ENCODE measurements at regions not wholly inside any gene's neighbourhood (a gene's known extent, or its start where the extent isn't known, plus 50 kb on each side); places are given as distances from the start of the nearest gene placed in this dataset.

- H3K9me3 ChIP-seq (ENCODE audit: insufficient read depth, low read length), result no peaks in the 10 kb centered on the region
- no peak overlapping the region for H3K27ac ChIP-seq (ENCODE audit: low read depth, low read length)
- H4K20me1 ChIP-seq (ENCODE audit: low read depth, low read length), result no peaks in the 10 kb centered on the region
- H3K9me2 ChIP-seq (replicated peaks; ENCODE audit: insufficient read depth, low read length), result no peaks in the 10 kb centered on the region
- H3K4me3 ChIP-seq (ENCODE audit: insufficient read depth, low read length, poor library complexity, severe bottlenecking), result no peak overlapping the region
- no peaks in the 10 kb centered on the region for H3K27me3 ChIP-seq (ENCODE audit: low read length)
- no peaks in the 10 kb centered on the region for H3K36me3 ChIP-seq (ENCODE audit: low read length)
- TF ChIP-seq CTCF (IDR thresholded peaks at IDR 0.05; ENCODE audit: insufficient read depth, low read length, poor library complexity, severe bottlenecking), result no peak
- no peak for TF ChIP-seq EZH2phosphoT487 (conservative IDR thresholded peaks at IDR 0.05; ENCODE audit: low read length)
- H3K4me2 ChIP-seq (ENCODE audit: low read depth, low read length, poor library complexity, severe bottlenecking), result no peak overlapping the region
- H3K9ac ChIP-seq (ENCODE audit: low read length), result no peak overlapping the region
- no peaks in the 10 kb centered on the region for H3F3A ChIP-seq (ENCODE audit: insufficient read depth)
- no peaks in the 10 kb centered on the region for H3K79me2 ChIP-seq (ENCODE audit: insufficient read depth, low read length)
- H2AFZ ChIP-seq (ENCODE audit: low read depth, low read length, severe bottlenecking), result no peak overlapping the region
Observed at GRCh38 chr3:5431811-5432378, 244.4 kb downstream of the EDEM1 start.

- Histone ChIP-seq H4K20me1 (ENCODE audit: low read depth, low read length) (no peaks in the 10 kb centered on the region), H3K4me2 (ENCODE audit: low read depth, low read length, poor library complexity, severe bottlenecking) (no peak overlapping the region), H3K27me3 (ENCODE audit: low read length) (no peaks in the 10 kb centered on the region), H3K9ac (ENCODE audit: low read length) (no peak overlapping the region), H3K36me3 (ENCODE audit: low read length) (no peaks in the 10 kb centered on the region), H3K4me3 (ENCODE audit: insufficient read depth, low read length, poor library complexity, severe bottlenecking) (no peak overlapping the region), H3F3A (ENCODE audit: insufficient read depth) (no peaks in the 10 kb centered on the region), H3K79me2 (ENCODE audit: insufficient read depth, low read length) (no peaks in the 10 kb centered on the region), H3K27ac (ENCODE audit: low read depth, low read length) (no peak overlapping the region), H3K9me2 (replicated peaks; ENCODE audit: insufficient read depth, low read length) (no peaks in the 10 kb centered on the region), H3K9me3 (ENCODE audit: insufficient read depth, low read length) (no peaks in the 10 kb centered on the region), H2AFZ (ENCODE audit: low read depth, low read length, severe bottlenecking) (no peak overlapping the region)
- no peak for TF ChIP-seq CTCF (IDR thresholded peaks at IDR 0.05; ENCODE audit: insufficient read depth, low read length, poor library complexity, severe bottlenecking)
- no peak for TF ChIP-seq EZH2phosphoT487 (conservative IDR thresholded peaks at IDR 0.05; ENCODE audit: low read length)
Observed at GRCh38 chr3:5437296-5437782, 249.8 kb downstream of the EDEM1 start.

GRCh38 chr3:5437783-5438323 lies 250.3 kb downstream of the EDEM1 start:
- H3K4me3 ChIP-seq (ENCODE audit: insufficient read depth, low read length, poor library complexity, severe bottlenecking), result no peak overlapping the region
- no peak overlapping the region for H2AFZ ChIP-seq (ENCODE audit: low read depth, low read length, severe bottlenecking)
- no peaks in the 10 kb centered on the region for H3K9me2 ChIP-seq (replicated peaks; ENCODE audit: insufficient read depth, low read length)
- H3F3A ChIP-seq (ENCODE audit: insufficient read depth), result no peaks in the 10 kb centered on the region
- no peaks in the 10 kb centered on the region for H3K27me3 ChIP-seq (ENCODE audit: low read length)
- no peaks in the 10 kb centered on the region for H3K79me2 ChIP-seq (ENCODE audit: insufficient read depth, low read length)
- H3K9me3 ChIP-seq (ENCODE audit: insufficient read depth, low read length), result no peaks in the 10 kb centered on the region
- H4K20me1 ChIP-seq (ENCODE audit: low read depth, low read length), result no peaks in the 10 kb centered on the region
- H3K27ac ChIP-seq (ENCODE audit: low read depth, low read length), result no peak overlapping the region
- no peak overlapping the region for H3K9ac ChIP-seq (ENCODE audit: low read length)
- H3K36me3 ChIP-seq (ENCODE audit: low read length), result no peaks in the 10 kb centered on the region
- no peak overlapping the region for H3K4me2 ChIP-seq (ENCODE audit: low read depth, low read length, poor library complexity, severe bottlenecking)
- TF ChIP-seq EZH2phosphoT487 (conservative IDR thresholded peaks at IDR 0.05; ENCODE audit: low read length), result no peak
- TF ChIP-seq CTCF (IDR thresholded peaks at IDR 0.05; ENCODE audit: insufficient read depth, low read length, poor library complexity, severe bottlenecking), result no peak
